Astrocyte (in vitro differentiated cells and primary cell): ENCODE measurements at regions not wholly inside any gene's neighbourhood (a gene's known extent, or its start where the extent isn't known, plus 50 kb on each side); places are given as distances from the start of the nearest gene placed in this dataset.

ENCODE experiments used
- EZH2 ChIP-seq: IDR thresholded peaks from 2 replicates; pipeline ENCODE4 v1.6.1; 2012; ENCODE audit warnings: mild to moderate bottlenecking, low read length, inconsistent platforms; ENCODE audit not compliant: insufficient read depth
- TF ChIP-seq, protein P1 (sequence below): IDR thresholded peaks from 2 replicates; pipeline ENCODE4 v1.5.1; 2011; ENCODE audit warnings: low read depth, mild to moderate bottlenecking, inconsistent platforms, low read length, moderate library complexity; ENCODE audit not compliant: insufficient read depth

DNA sequence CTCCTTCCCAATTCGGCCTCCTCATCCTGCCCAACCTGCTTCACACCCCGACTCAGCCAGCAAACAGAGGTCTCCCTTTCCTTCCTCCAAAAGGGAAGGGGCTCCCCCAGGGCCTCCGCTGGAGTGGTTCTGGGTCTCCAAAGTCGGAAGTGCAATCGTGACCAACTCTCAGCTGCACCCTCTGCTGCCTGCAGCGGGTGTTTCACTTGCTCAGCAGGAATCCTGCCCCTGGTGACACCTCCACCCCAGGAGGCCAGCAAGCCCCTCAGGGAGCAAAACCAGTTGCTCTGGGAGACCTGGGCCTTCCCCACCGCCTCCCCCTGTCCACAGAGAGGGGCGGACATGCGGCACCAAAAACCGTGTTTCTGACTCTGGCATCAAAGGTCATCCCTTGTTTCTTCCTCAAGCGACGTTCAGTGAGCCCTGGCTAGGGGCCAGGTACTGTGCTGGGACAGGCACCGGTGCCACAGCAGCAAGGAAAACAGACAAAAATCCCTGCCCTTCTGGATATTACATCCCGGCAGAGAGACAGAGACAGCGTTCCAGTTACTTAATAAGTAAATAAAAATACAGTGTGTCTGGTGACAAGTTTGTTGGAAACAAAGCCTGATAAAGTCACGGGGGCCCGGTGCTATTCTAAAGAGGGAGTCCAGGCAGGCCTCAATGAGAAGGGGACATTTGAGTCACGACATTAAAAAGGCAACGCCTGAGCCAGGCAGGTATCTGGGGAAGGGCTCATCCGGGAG is 219.0 kb downstream of the BMP7 start:
- TF ChIP-seq, protein P1, sequence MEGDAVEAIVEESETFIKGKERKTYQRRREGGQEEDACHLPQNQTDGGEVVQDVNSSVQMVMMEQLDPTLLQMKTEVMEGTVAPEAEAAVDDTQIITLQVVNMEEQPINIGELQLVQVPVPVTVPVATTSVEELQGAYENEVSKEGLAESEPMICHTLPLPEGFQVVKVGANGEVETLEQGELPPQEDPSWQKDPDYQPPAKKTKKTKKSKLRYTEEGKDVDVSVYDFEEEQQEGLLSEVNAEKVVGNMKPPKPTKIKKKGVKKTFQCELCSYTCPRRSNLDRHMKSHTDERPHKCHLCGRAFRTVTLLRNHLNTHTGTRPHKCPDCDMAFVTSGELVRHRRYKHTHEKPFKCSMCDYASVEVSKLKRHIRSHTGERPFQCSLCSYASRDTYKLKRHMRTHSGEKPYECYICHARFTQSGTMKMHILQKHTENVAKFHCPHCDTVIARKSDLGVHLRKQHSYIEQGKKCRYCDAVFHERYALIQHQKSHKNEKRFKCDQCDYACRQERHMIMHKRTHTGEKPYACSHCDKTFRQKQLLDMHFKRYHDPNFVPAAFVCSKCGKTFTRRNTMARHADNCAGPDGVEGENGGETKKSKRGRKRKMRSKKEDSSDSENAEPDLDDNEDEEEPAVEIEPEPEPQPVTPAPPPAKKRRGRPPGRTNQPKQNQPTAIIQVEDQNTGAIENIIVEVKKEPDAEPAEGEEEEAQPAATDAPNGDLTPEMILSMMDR, result no peak
- no peak for TF ChIP-seq EZH2
